Caco-2 (cell line): ENCODE measurements at regions not wholly inside any gene's neighbourhood (a gene's known extent, or its start where the extent isn't known, plus 50 kb on each side); places are given as distances from the start of the nearest gene placed in this dataset.

Source experiments
- BruUV-seq: library from RNA; stranded (reverse); fragments of 400-500 nt; replicated peaks from 2 replicates; lab custom pipeline; 2021; lab: Mats Ljungman, UMichigan
- CTCF ChIA-PET: fragments of 300-600 bp; sonication (Branson Sonifier 250); formaldehyde crosslinking; loops from one replicate; lab custom pipeline; 2022; ENCODE audit warnings: antibody characterized with exemption; lab: Charles Lee
- POLR2A ChIA-PET: fragments of 300-600 bp; sonication (Branson Sonifier 250); formaldehyde crosslinking; loops from one replicate; lab custom pipeline; 2022; ENCODE audit warnings: antibody characterized with exemption; lab: Charles Lee
- DNase-seq, 2 experiments: peaks; one replicate each; pipeline versions ENCODE4 v3.0.0 to v3.0.0-alpha.2; 2020 to 2022
- H3K27me3 ChIP-seq: replicated peaks from 2 replicates; pipeline ENCODE4 v1.6.0; 2011; ENCODE audit warnings: low read length; ENCODE audit not compliant: control insufficient read depth, insufficient read depth
- H3K36me3 ChIP-seq: 2 replicates; pipeline ENCODE4 v1.5.1; 2011; ENCODE audit warnings: low read length; ENCODE audit not compliant: control insufficient read depth, insufficient read depth
- H3K4me1 ChIP-seq: fragments of 250-450 bp; sonication (Bioruptor Pico); 2 replicates; pipeline ENCODE4 v1.5.1; 2020; ENCODE audit warnings: mild to moderate bottlenecking
- H3K4me3 ChIP-seq: 2 replicates; pipeline ENCODE4 v1.5.1; 2011; ENCODE audit warnings: low read depth, mild to moderate bottlenecking, control low read depth, low read length
- H3K9me3 ChIP-seq: fragments of 250-450 bp; sonication (Bioruptor Pico); 2 replicates; pipeline ENCODE4 v1.5.1; 2020; ENCODE audit warnings: mild to moderate bottlenecking, moderate library complexity
- H3K27ac Mint-ChIP-seq: one replicate; pipeline ENCODE4 v1.8.0; 2022; ENCODE audit warnings: mixed read lengths; ENCODE audit not compliant: unreplicated experiment
- H3K27me3 Mint-ChIP-seq: one replicate; pipeline ENCODE4 v1.8.0; 2022; ENCODE audit warnings: mixed read lengths; ENCODE audit not compliant: insufficient read depth, unreplicated experiment
- H3K36me3 Mint-ChIP-seq: one replicate; pipeline ENCODE4 v1.8.0; 2022; ENCODE audit warnings: mild to moderate bottlenecking, mixed read lengths; ENCODE audit not compliant: insufficient read depth, unreplicated experiment
- H3K4me1 Mint-ChIP-seq: one replicate; pipeline ENCODE4 v1.8.0; 2022; ENCODE audit warnings: low read depth, mixed read lengths; ENCODE audit not compliant: unreplicated experiment
- H3K4me3 Mint-ChIP-seq: one replicate; pipeline ENCODE4 v1.8.0; 2022; ENCODE audit warnings: mild to moderate bottlenecking, moderate library complexity, mixed read lengths; ENCODE audit not compliant: unreplicated experiment
- H3K9me3 Mint-ChIP-seq: one replicate; pipeline ENCODE4 v1.8.0; 2022; ENCODE audit warnings: mixed read lengths; ENCODE audit not compliant: unreplicated experiment
- intact Hi-C: fragments of 100-400 bp; cut with micrococcal nuclease; formaldehyde crosslinking; loops from one replicate; pipeline ENCODE4 v1.10.0; 2022; ENCODE audit not compliant: unreplicated experiment
- TF ChIP-seq, protein P1 (sequence below), 2 experiments: fragments of 200-600 bp in 1 of 2; IDR thresholded peaks; 1 replicate in 1 of 2; 2 replicates in 1 of 2; pipeline versions ENCODE4 v1.5.1 to v1.8.0; 2011 to 2022; ENCODE audit warnings: antibody characterized with exemption in 1 of 2, control low read depth in 1 of 2, inconsistent platforms in 1 of 2, low read depth in 1 of 2, low read length in 1 of 2, mild to moderate bottlenecking in 1 of 2, moderate library complexity in 1 of 2; ENCODE audit not compliant: insufficient read depth in 1 of 2, severe bottlenecking in 1 of 2, unreplicated experiment in 1 of 2

DNA sequence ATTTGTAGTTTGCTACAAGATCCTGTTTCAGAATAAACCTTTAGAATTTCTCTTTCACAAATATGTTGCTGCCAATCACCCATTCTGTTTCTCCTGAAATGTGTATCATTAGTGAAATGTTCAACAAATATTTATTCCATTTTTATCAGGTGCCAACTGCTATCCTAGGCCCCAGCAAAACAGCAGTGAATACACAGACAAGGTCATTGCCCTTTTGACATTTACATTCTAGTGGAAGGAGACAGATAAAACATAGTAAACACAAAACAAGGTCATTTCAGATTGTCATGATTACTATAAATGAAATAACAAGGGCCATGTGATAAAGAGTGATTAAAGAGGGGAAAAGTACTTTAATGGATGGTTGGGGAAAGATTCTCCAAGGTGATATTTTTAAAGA lies 404.8 kb upstream of the PHF14 start:
- DNase-seq, result no peak
- TF ChIP-seq, protein P1, sequence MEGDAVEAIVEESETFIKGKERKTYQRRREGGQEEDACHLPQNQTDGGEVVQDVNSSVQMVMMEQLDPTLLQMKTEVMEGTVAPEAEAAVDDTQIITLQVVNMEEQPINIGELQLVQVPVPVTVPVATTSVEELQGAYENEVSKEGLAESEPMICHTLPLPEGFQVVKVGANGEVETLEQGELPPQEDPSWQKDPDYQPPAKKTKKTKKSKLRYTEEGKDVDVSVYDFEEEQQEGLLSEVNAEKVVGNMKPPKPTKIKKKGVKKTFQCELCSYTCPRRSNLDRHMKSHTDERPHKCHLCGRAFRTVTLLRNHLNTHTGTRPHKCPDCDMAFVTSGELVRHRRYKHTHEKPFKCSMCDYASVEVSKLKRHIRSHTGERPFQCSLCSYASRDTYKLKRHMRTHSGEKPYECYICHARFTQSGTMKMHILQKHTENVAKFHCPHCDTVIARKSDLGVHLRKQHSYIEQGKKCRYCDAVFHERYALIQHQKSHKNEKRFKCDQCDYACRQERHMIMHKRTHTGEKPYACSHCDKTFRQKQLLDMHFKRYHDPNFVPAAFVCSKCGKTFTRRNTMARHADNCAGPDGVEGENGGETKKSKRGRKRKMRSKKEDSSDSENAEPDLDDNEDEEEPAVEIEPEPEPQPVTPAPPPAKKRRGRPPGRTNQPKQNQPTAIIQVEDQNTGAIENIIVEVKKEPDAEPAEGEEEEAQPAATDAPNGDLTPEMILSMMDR (IDR thresholded peaks at IDR 0.05; ENCODE audit: insufficient read depth in 1 of 2, low read depth in 1 of 2, low read length in 1 of 2, severe bottlenecking in 1 of 2, unreplicated experiment in 1 of 2), result no peak
- H3K36me3 ChIP-seq, result no peaks in the 10 kb centered on the region
- intact Hi-C loops, result no loop called here
- Mint-ChIP-seq H3K9me3 (no peaks in the 10 kb centered on the region), H3K4me3 (no peak overlapping the region), H3K27me3 (peaks cover 7% of the 10 kb centered on the region), H3K36me3 (no peaks in the 10 kb centered on the region), H3K27ac (no peak overlapping the region), H3K4me1 (no peaks in the 10 kb centered on the region)
- no peaks in the 10 kb centered on the region for H3K4me1 ChIP-seq
- H3K4me3 ChIP-seq, result no peak overlapping the region
- H3K27me3 ChIP-seq, result no peaks in the 10 kb centered on the region
- POLR2A ChIA-PET, result no interaction called here
- no TSS peak for BruUV-seq
- no peaks in the 10 kb centered on the region for H3K9me3 ChIP-seq
- CTCF ChIA-PET, result no interaction called here

DNA sequence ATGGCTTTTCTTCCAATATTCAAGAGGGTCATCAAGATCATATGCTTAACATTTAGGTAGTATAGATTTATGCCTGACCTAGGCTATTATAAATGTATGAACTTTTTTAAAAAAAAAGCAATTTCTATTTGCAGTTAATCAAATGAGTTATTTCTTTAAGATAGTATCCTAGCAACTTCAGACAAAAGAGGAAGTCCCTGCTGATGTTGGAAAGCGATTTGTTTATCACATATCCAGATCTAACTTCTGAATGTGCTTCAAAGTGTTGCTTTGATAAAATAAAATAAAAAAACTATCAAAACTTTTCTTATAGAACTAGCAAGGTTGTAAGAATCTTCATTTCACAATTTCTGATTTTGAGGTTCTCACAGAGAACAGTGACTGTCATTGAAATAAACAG lies 401.9 kb upstream of the PHF14 start:
- Histone ChIP-seq H3K27me3 (no peaks in the 10 kb centered on the region), H3K9me3 (no peaks in the 10 kb centered on the region), H3K36me3 (no peaks in the 10 kb centered on the region), H3K4me3 (no peak overlapping the region), H3K4me1 (no peaks in the 10 kb centered on the region)
- no peaks in the 10 kb centered on the region for H3K36me3 Mint-ChIP-seq
- TF ChIP-seq, protein P1 (IDR thresholded peaks at IDR 0.05; ENCODE audit: insufficient read depth in 1 of 2, low read depth in 1 of 2, low read length in 1 of 2, severe bottlenecking in 1 of 2, unreplicated experiment in 1 of 2), result no peak
- ChIA-PET CTCF (no interaction called here), POLR2A (no interaction called here)
- no peaks in the 10 kb centered on the region for H3K4me1 Mint-ChIP-seq
- BruUV-seq, result no TSS peak
- intact Hi-C loops, result no loop called here
- H3K27me3 Mint-ChIP-seq, result peaks cover 9% of the 10 kb centered on the region
- no peak overlapping the region for H3K4me3 Mint-ChIP-seq
- no peak overlapping the region for H3K27ac Mint-ChIP-seq
- H3K9me3 Mint-ChIP-seq, result no peaks in the 10 kb centered on the region
- DNase-seq, result no peak

DNA sequence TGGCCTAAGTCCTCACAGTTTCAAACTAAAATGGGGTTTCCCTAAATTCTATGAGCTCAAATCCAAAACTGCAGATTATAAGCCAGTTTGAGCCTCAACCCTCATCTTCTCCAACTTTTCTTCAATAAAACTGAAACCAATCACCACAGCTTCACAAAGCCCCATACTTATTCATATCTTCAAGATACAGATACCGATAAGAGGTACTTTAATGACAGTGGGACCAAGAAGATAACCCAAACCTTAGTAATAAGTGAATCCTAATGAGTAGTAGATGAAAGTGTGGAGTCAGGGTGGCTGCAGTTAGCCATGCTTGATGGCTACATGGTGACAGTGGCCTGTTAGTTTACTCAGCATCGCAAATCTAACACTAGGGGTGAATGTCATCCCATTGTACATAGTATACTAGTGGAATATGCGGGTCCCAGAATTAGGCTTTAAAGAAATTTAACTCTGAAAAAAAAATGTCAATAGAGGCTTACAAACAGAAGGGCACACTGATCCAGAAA lies 395.8 kb upstream of the PHF14 start:
- intact Hi-C loops, result no loop called here
- H3K27ac Mint-ChIP-seq, result no peak overlapping the region
- no peaks in the 10 kb centered on the region for H3K27me3 ChIP-seq
- H3K4me1 Mint-ChIP-seq, result no peaks in the 10 kb centered on the region
- CTCF ChIA-PET, result no interaction called here
- DNase-seq, result no peak
- H3K4me3 Mint-ChIP-seq, result no peak overlapping the region
- peaks cover 5% of the 10 kb centered on the region for H3K27me3 Mint-ChIP-seq
- H3K4me3 ChIP-seq, result no peak overlapping the region
- no peaks in the 10 kb centered on the region for H3K36me3 ChIP-seq
- TF ChIP-seq, protein P1 (IDR thresholded peaks at IDR 0.05; ENCODE audit: insufficient read depth in 1 of 2, low read depth in 1 of 2, low read length in 1 of 2, severe bottlenecking in 1 of 2, unreplicated experiment in 1 of 2), result no peak
- no peaks in the 10 kb centered on the region for H3K36me3 Mint-ChIP-seq
- 0 out of 2 replicates have a peak, but pooled peaks cover 8% of the 10 kb centered on the region for H3K4me1 ChIP-seq
- H3K9me3 Mint-ChIP-seq, result no peaks in the 10 kb centered on the region
- no peaks in the 10 kb centered on the region for H3K9me3 ChIP-seq
- POLR2A ChIA-PET, result no interaction called here
- BruUV-seq, result no TSS peak
